ENCODE measurements at regions not wholly inside any gene's neighbourhood (a gene's known extent, or its start where the extent isn't known, plus 50 kb on each side); places are given as distances from the start of the nearest gene placed in this dataset.

- TF ChIP-seq POLR2AphosphoS5 (IDR thresholded peaks at IDR 0.05) (no peak), CTCF (IDR thresholded peaks at IDR 0.05 in 8 of 11, conservative IDR thresholded peaks at IDR 0.05 in 3 of 11) (no peak)
Observed at GRCh38 chr4:184275766-184276165, 58.1 kb upstream of the ENPP6 start.

Measured in spleen (tissue), 7 donors.